WTC11 (cell line): ENCODE measurements at regions not wholly inside any gene's neighbourhood (a gene's known extent, or its start where the extent isn't known, plus 50 kb on each side); places are given as distances from the start of the nearest gene placed in this dataset.

Experiments
- ATAC-seq: fragments of 200-7000 bp; cut with Tn5 transposase; 2 replicates; pipeline ENCODE4 v1.10.0; 2021; ENCODE audit warnings: mild to moderate bottlenecking, moderate library complexity
- CTCF ChIA-PET: fragments of 300-600 bp; sonication (Branson Sonifier 250); formaldehyde crosslinking; loops from one replicate; lab custom pipeline; 2021; ENCODE audit warnings: antibody characterized with exemption; lab: Charles Lee
- POLR2A ChIA-PET: fragments of 350-600 bp; sonication (Branson Sonifier 250); formaldehyde crosslinking; loops from one replicate; lab custom pipeline; 2021; ENCODE audit warnings: antibody characterized with exemption; lab: Charles Lee
- DNase-seq: peaks from one replicate; pipeline ENCODE4 v3.0.0; 2021; ENCODE audit warnings: low spot score
- H3K27ac Mint-ChIP-seq: 2 replicates; pipeline ENCODE4 v1.8.0; 2021; ENCODE audit warnings: mixed read lengths
- H3K27me3 Mint-ChIP-seq: 2 replicates; pipeline ENCODE4 v1.8.0; 2021; ENCODE audit warnings: low read depth, mild to moderate bottlenecking, moderate library complexity, mixed read lengths
- H3K36me3 Mint-ChIP-seq: 2 replicates; pipeline ENCODE4 v1.8.0; 2021; ENCODE audit warnings: mixed read lengths
- H3K4me1 Mint-ChIP-seq: 2 replicates; pipeline ENCODE4 v1.8.0; 2022; ENCODE audit warnings: mixed read lengths
- H3K4me3 Mint-ChIP-seq: 2 replicates; pipeline ENCODE4 v1.8.0; 2021; ENCODE audit warnings: mild to moderate bottlenecking, moderate library complexity, mixed read lengths
- H3K9me3 Mint-ChIP-seq: 2 replicates; pipeline ENCODE4 v1.8.0; 2021; ENCODE audit warnings: mixed read lengths
- CTCF ChIP-seq: fragments of 200-600 bp; IDR thresholded peaks from 2 replicates; pipeline ENCODE4 v1.8.0; 2022; ENCODE audit warnings: antibody characterized with exemption
- ELF4 ChIP-seq: sonication (generic); formaldehyde crosslinking; IDR thresholded peaks from 2 replicates; pipeline ENCODE4 v1.8.1; 2022; ENCODE audit warnings: low read depth, mild to moderate bottlenecking, moderate library complexity, missing genetic modification reagents
- FOXP1 ChIP-seq: sonication (generic); formaldehyde crosslinking; IDR thresholded peaks from 2 replicates; pipeline ENCODE4 v1.8.0; 2022; ENCODE audit warnings: missing genetic modification reagents, mild to moderate bottlenecking, moderate library complexity, borderline replicate concordance
- GABPB1 ChIP-seq: sonication (generic); formaldehyde crosslinking; IDR thresholded peaks from 2 replicates; pipeline ENCODE4 v1.8.1; 2023; ENCODE audit warnings: mild to moderate bottlenecking, missing genetic modification reagents
- PRRX2 ChIP-seq: fragments of 250-450 bp; sonication (Bioruptor Pico); IDR thresholded peaks from 2 replicates; pipeline ENCODE4 v1.8.0; 2021; ENCODE audit warnings: mild to moderate bottlenecking
- ZBTB21 ChIP-seq: sonication (generic); formaldehyde crosslinking; IDR thresholded peaks from 2 replicates; pipeline ENCODE4 v1.8.1; 2023; ENCODE audit warnings: mild to moderate bottlenecking, missing genetic modification reagents, borderline replicate concordance
- ZBTB43 ChIP-seq: sonication (generic); formaldehyde crosslinking; IDR thresholded peaks from 2 replicates; pipeline ENCODE4 v1.8.1; 2023; ENCODE audit warnings: mild to moderate bottlenecking, missing genetic modification reagents
- ZNF416 ChIP-seq: fragments of 250-450 bp; sonication (Bioruptor Pico); IDR thresholded peaks from 2 replicates; pipeline ENCODE4 v1.9.0; 2021; ENCODE audit warnings: mild to moderate bottlenecking, inconsistent platforms
- ZNF671 ChIP-seq: fragments of 250-450 bp; sonication (Bioruptor Pico); IDR thresholded peaks from 2 replicates; pipeline ENCODE4 v1.8.0; 2021; ENCODE audit warnings: mild to moderate bottlenecking
- TF ChIP-seq, protein P1 (sequence below): sonication (generic); formaldehyde crosslinking; IDR thresholded peaks from 2 replicates; pipeline ENCODE4 v1.8.1; 2022; ENCODE audit warnings: low read depth, mild to moderate bottlenecking, moderate library complexity, missing genetic modification reagents, borderline replicate concordance
- TF ChIP-seq, protein P2 (sequence below): sonication (generic); formaldehyde crosslinking; IDR thresholded peaks from 2 replicates; pipeline ENCODE4 v1.8.1; 2022; ENCODE audit warnings: mild to moderate bottlenecking, moderate library complexity, missing genetic modification reagents
- TF ChIP-seq, protein P3 (sequence below): fragments of 250-450 bp; sonication (Bioruptor Pico); IDR thresholded peaks from 2 replicates; pipeline ENCODE4 v1.9.0; 2021; ENCODE audit warnings: mild to moderate bottlenecking
- TF ChIP-seq, protein P4 (sequence below): sonication (generic); formaldehyde crosslinking; conservative IDR thresholded peaks from 2 replicates; pipeline ENCODE4 v1.8.1; 2023; ENCODE audit warnings: mild to moderate bottlenecking, low read depth, missing genetic modification reagents, moderate library complexity
- TF ChIP-seq, protein P5 (sequence below): sonication (generic); formaldehyde crosslinking; IDR thresholded peaks from 2 replicates; pipeline ENCODE4 v1.8.0; 2022; ENCODE audit warnings: mild to moderate bottlenecking, missing genetic modification reagents
- TF ChIP-seq, protein P6 (sequence below): sonication (generic); formaldehyde crosslinking; IDR thresholded peaks from 2 replicates; pipeline ENCODE4 v1.8.1; 2023; ENCODE audit warnings: mild to moderate bottlenecking, missing genetic modification reagents

DNA sequence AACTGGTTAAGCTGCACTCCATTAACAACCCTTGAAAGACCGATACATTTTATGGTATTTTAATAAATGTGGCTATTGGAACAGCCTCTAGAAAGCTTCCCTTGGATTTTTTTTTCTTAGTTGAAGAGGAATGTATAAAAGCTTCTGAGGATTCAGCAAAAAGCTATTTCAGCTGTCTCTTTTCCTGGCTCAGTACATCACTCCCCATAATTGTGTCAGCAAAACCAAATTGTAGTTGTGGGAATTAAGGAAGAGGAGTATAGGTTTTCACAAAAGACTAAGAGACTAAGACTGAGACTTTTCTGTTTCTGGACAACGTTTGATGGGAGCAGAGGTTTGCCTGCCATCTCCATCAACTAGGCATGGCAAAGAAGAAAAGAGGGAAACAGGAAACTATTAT, 106.5 kb downstream of the C12orf50 start (continued):
- TF ChIP-seq, protein P1, sequence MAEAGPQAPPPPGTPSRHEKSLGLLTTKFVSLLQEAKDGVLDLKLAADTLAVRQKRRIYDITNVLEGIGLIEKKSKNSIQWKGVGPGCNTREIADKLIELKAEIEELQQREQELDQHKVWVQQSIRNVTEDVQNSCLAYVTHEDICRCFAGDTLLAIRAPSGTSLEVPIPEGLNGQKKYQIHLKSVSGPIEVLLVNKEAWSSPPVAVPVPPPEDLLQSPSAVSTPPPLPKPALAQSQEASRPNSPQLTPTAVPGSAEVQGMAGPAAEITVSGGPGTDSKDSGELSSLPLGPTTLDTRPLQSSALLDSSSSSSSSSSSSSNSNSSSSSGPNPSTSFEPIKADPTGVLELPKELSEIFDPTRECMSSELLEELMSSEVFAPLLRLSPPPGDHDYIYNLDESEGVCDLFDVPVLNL (CRISPR knock-in tag): no peak

GRCh38 chr12:87921621-87922020, 107.6 kb downstream of the C12orf50 start:
- ChIA-PET POLR2A (no interaction called here), CTCF (no interaction called here)
- H3K36me3 Mint-ChIP-seq: no peaks in the 10 kb centered on the region
- no peak overlapping the region for H3K4me3 Mint-ChIP-seq
- DNase-seq (no peak), ATAC-seq (no peak)
- no peak overlapping the region for H3K27ac Mint-ChIP-seq
- H3K27me3 Mint-ChIP-seq: no peaks in the 10 kb centered on the region
- TF ChIP-seq CTCF (no peak), ELF4 (CRISPR knock-in tag) (no peak), ZBTB43 (CRISPR knock-in tag) (no peak), ZNF416 (CRISPR knock-in tag) (no peak), FOXP1 (CRISPR knock-in tag) (no peak)
- TF ChIP-seq, protein P2, sequence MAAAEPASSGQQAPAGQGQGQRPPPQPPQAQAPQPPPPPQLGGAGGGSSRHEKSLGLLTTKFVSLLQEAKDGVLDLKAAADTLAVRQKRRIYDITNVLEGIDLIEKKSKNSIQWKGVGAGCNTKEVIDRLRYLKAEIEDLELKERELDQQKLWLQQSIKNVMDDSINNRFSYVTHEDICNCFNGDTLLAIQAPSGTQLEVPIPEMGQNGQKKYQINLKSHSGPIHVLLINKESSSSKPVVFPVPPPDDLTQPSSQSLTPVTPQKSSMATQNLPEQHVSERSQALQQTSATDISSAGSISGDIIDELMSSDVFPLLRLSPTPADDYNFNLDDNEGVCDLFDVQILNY (CRISPR knock-in tag): no peak
- TF ChIP-seq, protein P3, sequence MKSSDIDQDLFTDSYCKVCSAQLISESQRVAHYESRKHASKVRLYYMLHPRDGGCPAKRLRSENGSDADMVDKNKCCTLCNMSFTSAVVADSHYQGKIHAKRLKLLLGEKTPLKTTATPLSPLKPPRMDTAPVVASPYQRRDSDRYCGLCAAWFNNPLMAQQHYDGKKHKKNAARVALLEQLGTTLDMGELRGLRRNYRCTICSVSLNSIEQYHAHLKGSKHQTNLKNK (CRISPR knock-in tag): no peak
- H3K9me3 Mint-ChIP-seq: no peaks in the 10 kb centered on the region
- H3K4me1 Mint-ChIP-seq: no peaks in the 10 kb centered on the region

DNA sequence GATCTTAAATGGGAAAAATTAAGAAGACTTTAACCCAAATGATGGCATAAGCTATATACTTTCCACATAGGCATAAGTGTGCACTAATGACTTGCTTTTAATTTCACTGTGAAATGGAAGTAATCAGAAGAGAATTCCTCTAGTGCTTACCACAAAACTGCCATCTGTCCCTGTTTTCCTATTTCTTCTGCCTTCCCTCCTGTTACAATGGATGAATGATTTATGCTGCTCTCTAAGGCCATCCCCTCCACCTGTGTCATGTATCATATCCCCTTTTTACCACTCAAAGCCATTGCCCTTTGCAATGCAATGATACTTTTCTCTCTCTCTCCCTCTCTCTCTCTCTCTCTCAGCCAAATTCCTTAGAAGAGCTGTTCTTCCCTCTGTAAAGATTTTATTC, 109.1 kb downstream of the C12orf50 start:
- Mint-ChIP-seq H3K4me1 (no peaks in the 10 kb centered on the region), H3K36me3 (no peaks in the 10 kb centered on the region), H3K27ac (no peak overlapping the region), H3K27me3 (no peaks in the 10 kb centered on the region)
- TF ChIP-seq, protein P4, sequence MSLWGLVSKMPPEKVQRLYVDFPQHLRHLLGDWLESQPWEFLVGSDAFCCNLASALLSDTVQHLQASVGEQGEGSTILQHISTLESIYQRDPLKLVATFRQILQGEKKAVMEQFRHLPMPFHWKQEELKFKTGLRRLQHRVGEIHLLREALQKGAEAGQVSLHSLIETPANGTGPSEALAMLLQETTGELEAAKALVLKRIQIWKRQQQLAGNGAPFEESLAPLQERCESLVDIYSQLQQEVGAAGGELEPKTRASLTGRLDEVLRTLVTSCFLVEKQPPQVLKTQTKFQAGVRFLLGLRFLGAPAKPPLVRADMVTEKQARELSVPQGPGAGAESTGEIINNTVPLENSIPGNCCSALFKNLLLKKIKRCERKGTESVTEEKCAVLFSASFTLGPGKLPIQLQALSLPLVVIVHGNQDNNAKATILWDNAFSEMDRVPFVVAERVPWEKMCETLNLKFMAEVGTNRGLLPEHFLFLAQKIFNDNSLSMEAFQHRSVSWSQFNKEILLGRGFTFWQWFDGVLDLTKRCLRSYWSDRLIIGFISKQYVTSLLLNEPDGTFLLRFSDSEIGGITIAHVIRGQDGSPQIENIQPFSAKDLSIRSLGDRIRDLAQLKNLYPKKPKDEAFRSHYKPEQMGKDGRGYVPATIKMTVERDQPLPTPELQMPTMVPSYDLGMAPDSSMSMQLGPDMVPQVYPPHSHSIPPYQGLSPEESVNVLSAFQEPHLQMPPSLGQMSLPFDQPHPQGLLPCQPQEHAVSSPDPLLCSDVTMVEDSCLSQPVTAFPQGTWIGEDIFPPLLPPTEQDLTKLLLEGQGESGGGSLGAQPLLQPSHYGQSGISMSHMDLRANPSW (CRISPR knock-in tag): no peak
- TF ChIP-seq PRRX2 (CRISPR knock-in tag): no peak
- TF ChIP-seq, all 79 proteins: peak for 0
- DNase-seq (no peak), ATAC-seq (no peak)
- ChIA-PET POLR2A (no interaction called here), CTCF (no interaction called here)
- Mint-ChIP-seq H3K9me3 (peaks cover 6% of the 10 kb centered on the region; the same call in 1 of the 2 replicates), H3K4me3 (no peak overlapping the region)

GRCh38 chr12:87901457-87901856, 127.7 kb downstream of the C12orf50 start:
- no peak overlapping the region for H3K27ac Mint-ChIP-seq
- ChIA-PET POLR2A (no interaction called here), CTCF (no interaction called here)
- H3K9me3 Mint-ChIP-seq: peaks cover 3% of the 10 kb centered on the region
- H3K4me1 Mint-ChIP-seq: no peaks in the 10 kb centered on the region
- no peaks in the 10 kb centered on the region for H3K36me3 Mint-ChIP-seq
- H3K27me3 Mint-ChIP-seq: no peaks in the 10 kb centered on the region
- DNase-seq (no peak), ATAC-seq (no peak)
- no peak overlapping the region for H3K4me3 Mint-ChIP-seq
- TF ChIP-seq ZNF671 (CRISPR knock-in tag) (no peak), ZBTB21 (CRISPR knock-in tag) (no peak), ELF4 (CRISPR knock-in tag) (no peak), GABPB1 (CRISPR knock-in tag) (no peak)
- TF ChIP-seq, protein P2 (CRISPR knock-in tag): no peak
- TF ChIP-seq, protein P5, sequence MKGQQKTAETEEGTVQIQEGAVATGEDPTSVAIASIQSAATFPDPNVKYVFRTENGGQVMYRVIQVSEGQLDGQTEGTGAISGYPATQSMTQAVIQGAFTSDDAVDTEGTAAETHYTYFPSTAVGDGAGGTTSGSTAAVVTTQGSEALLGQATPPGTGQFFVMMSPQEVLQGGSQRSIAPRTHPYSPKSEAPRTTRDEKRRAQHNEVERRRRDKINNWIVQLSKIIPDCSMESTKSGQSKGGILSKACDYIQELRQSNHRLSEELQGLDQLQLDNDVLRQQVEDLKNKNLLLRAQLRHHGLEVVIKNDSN: no peak
- TF ChIP-seq, protein P6, sequence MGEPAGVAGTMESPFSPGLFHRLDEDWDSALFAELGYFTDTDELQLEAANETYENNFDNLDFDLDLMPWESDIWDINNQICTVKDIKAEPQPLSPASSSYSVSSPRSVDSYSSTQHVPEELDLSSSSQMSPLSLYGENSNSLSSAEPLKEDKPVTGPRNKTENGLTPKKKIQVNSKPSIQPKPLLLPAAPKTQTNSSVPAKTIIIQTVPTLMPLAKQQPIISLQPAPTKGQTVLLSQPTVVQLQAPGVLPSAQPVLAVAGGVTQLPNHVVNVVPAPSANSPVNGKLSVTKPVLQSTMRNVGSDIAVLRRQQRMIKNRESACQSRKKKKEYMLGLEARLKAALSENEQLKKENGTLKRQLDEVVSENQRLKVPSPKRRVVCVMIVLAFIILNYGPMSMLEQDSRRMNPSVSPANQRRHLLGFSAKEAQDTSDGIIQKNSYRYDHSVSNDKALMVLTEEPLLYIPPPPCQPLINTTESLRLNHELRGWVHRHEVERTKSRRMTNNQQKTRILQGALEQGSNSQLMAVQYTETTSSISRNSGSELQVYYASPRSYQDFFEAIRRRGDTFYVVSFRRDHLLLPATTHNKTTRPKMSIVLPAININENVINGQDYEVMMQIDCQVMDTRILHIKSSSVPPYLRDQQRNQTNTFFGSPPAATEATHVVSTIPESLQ (CRISPR knock-in tag): no peak
